ENCODE measurements at regions not wholly inside any gene's neighbourhood (a gene's known extent, or its start where the extent isn't known, plus 50 kb on each side); places are given as distances from the start of the nearest gene placed in this dataset.
"Not testable (repeated sequence)": the region's sequence is repeated elsewhere in the genome, so short reads cannot be mapped to it uniquely, and the experiment has no call there.

DNA sequence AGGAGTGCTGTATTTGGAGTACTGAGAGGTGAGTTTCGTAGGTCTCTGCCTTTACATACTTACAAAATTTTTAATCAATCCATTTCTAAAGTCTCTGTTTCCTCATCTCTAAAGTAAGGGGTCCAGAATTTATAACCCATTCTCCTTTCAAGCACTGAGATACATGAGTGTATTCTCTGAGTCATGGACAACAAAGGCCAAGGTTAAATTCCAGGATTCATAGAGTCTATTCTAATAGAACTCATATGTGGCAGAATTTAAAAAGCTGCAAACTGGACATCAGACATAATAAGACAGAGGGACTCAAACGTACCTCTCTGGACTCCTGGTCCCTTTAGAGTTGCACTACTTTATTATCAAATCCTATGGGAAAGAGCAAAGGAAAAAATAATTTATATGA is 112.5 kb upstream of the SLIT3 start:
- DNase-seq (ENCODE audit: low spot score) = no peak

- DNase-seq (ENCODE audit: low spot score) = no peak
These were observed 111.9 kb upstream of the SLIT3 start for GRCh38 chr5:169412831-169413230.

GRCh38 chr5:169411786-169412430 is 111.0 kb upstream of the SLIT3 start:
- DNase-seq (ENCODE audit: low spot score) = no peak

DNA sequence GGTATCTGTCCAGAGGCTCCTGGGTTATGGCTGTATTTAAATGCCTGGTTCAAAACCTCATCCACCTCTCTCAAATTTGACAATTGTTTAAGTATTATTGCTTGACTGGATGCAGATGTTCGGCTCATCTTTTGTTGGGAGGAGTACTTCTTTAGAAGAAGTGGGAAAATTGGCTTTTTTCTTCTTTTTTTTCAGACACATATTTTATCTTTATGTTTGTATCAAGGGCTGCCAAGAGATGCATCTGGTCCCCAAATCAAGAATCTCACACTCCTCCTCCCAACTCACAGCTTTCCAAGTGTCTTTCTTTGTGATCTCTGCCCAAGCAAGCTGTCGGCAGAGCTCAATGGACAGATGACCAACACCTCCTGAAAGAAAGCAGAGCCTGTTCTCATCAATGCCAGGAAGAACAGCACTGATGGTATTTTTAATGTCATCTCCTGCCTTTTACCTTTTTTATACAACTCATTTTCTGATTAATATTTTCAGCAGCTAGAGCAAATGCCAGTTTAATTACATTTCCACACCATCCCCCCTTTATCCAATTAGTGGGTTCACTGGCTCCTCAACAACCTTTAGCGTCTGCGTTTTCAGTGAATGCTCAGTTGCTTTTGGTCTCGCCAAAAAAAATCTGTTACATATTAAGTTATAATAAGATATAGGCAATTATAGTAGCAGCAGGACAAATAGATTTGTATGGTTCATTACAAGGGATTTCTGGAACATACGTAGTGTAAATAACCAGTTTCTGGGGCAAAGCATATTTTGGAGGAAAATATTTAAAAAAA is 110.3 kb upstream of the SLIT3 start:
- DNase-seq (ENCODE audit: low spot score) = no peak

- no peak for DNase-seq (ENCODE audit: low spot score)
These were observed 107.8 kb upstream of the SLIT3 start for GRCh38 chr5:169408731-169409130.

DNA sequence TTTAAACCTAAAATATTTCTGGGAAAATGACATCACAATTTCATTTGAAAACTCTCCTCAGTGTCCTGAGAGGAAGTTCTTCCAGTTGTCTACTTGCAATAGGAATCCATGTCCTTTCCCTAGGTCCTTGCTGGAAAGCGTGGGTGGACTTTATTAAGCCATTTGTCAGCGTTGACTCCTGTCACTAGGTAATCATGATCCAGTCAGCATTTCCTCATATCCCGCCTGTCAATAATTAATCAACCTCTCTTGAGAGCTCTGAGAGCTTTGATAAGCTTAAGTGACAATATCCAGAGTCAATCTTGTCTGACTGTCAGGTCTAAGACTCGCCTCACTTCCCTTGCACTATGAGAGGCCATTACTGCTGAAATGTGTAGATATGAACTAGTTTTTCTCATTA is 107.2 kb upstream of the SLIT3 start:
- DNase-seq (ENCODE audit: low spot score) = no peak

DNA sequence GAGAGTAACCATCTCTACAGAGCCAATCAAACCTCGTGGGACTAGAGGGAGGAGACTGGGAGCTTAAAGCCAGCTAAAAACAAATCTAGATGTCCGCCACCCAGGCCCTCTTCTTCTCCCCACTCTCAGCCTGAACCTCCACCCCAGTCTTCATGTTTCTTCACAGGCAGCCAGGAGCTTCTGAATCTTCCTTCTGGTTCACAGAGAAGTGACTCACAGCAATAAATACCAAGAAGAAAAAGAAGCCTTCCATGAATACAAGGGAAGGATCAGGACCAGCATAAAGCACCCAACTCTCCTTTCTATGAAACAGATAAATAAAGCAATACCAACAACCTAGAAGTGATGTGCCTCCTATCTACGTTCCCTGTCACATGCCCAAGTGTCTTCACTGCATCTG is 103.3 kb upstream of the SLIT3 start:
- no peak for DNase-seq (ENCODE audit: low spot score)

- no peak for DNase-seq (ENCODE audit: low spot score)
These were observed 97.6 kb upstream of the SLIT3 start for GRCh38 chr5:169398515-169398914.

DNA sequence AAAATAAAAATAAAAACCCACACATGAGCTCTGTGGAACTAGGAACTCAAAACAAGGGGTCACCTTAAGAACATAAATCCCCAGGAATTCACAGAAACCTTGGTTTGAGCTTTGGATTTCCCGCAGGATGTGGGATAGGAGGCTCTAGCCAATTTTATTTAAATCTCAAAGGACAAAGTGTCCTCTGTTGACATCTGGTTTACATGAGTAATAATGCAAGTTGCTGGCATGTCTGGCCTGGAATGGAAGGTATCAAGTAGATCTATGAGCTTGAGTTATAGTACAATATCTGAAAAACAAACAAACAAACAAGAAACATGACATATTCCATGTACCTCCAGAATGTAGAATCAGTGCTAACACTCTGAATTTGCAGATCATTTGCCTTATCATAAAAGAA is 94.2 kb upstream of the SLIT3 start:
- no peak for DNase-seq (ENCODE audit: low spot score)

DNA sequence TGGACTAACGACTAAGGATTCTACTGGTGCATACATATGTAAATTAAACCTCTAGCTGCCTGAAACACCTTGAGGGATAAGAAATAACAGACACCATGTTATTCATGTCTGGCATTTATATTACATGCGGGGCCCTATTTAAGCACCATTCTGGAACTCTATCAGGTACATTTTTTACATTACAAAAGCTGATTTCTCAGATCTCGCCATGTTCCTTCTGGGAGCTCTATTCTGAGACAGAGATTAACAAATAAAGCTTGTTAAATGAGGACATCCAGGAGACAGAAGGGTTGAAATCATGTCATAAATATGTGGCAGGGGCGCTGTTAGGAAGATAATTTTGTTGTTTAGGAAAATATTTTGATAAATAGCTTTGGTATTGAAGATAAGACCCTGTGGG is 93.4 kb upstream of the SLIT3 start:
- no peak for DNase-seq (ENCODE audit: low spot score)

DNA sequence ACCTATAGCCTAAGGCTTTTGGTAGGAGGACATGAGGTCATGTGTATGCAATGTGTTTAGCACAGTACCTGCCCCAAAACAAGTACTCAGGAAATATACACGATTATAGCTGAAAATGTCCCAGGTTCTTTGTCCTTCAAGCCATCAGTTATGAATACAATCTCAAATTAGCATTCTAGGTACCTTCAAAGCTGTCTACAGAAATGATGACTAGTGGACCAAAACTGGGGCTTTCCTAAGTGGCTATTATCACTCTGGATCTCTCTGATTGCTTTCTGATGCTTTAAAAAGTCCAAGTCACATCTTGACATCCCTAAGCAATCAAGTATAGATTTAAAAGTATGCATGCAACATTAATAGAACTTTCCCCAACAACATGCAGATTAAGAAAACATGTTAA is 93.0 kb upstream of the SLIT3 start:
- DNase-seq (ENCODE audit: low spot score) = no peak

DNA sequence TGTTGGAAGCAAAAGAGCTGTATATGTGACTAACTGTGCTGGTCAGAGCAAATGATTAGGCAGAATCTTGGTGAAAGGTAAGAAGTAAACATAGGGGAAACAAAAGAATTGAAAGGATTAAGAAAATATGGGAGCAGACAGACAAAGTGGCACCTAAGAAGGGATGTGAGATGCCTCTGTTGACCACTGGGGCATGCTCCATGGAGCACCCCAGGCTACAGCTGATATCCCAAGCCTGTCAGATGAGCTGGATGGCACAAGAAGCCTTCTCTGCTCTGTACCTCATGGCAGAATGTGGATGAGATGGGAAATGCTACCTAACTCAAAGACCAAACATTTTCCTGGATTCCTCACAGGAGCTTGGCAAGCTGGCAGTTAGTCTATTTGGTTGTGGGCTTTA is 89.3 kb upstream of the SLIT3 start:
- no peak for DNase-seq (ENCODE audit: low spot score)

GRCh38 chr5:169389318-169389717 is 88.4 kb upstream of the SLIT3 start:
- no peak for DNase-seq (ENCODE audit: low spot score)

- DNase-seq (ENCODE audit: low spot score) = no peak
These were observed 84.7 kb upstream of the SLIT3 start for GRCh38 chr5:169385636-169386035.

- DNase-seq (ENCODE audit: low spot score) = no peak
These were observed 83.7 kb upstream of the SLIT3 start for GRCh38 chr5:169384661-169385060.

DNA sequence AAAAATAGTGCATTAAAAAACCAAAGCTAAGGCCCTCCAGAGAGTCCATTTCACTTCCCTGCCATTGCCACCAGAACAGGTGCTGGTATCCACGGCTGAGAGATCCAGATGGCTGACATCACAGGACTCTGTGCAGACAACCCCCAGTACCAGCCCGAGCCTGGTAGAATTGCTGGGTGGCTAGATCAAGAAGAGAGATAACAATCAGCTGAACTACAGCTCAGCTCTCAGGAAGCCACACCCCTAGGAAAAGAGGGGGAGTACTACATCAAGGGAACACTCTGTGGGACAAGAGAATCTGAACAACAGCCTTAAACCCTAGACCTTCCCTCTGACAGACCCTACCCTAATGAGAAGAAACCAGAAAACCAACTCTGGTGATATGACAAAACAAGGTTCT is 73.8 kb upstream of the SLIT3 start:
- no peak for DNase-seq (ENCODE audit: low spot score)

GRCh38 chr5:169374111-169374510 is 73.2 kb upstream of the SLIT3 start:
- DNase-seq (ENCODE audit: low spot score) = no peak

DNA sequence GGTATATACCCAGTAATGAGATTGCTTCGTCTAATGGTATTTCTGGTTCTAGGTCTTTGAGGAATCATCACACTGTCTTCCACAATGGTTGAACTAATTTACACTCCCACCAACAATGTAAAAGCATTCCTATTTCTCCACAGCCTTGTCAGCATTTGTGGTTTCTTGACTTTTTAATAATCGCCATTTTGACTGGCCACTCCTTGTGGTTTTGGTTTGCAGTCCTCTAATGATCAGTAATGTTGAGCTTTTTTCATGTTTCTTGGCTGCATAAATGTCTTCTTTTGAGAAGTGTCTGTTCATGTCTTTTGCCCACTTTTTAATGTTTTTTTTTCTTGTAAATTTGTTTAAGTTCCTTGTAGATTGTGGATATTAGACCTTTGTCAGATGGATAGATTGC is 70.9 kb upstream of the SLIT3 start:
- DNase-seq (ENCODE audit: low spot score) = not testable (repeated sequence)

DNA sequence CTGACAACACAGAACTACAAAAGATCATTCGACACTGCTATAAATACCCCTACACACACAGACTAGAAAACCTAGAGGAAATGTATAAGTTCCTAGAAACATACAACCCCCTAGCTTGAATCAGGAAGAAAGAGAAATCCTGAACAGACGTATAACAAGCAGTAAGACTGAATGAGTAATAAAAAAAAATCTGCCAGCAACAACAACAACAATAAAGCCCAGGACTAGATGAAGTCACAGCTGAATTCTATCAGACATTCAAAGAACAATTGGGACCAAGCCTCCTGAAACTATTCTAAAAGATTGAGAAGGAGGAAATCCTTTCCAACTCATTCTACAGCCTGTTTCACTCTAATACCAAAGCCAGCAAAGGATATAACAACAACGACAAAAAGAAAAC is 68.2 kb upstream of the SLIT3 start:
- no peak for DNase-seq (ENCODE audit: low spot score)

- no peak for DNase-seq (ENCODE audit: low spot score)
These were observed 66.9 kb upstream of the SLIT3 start for GRCh38 chr5:169367861-169368260.

GRCh38 chr5:169357291-169357690 is 56.4 kb upstream of the SLIT3 start:
- DNase-seq (ENCODE audit: low spot score) = no peak

GRCh38 chr5:169356811-169357210 is 55.9 kb upstream of the SLIT3 start:
- no peak for DNase-seq (ENCODE audit: low spot score)

GRCh38 chr5:169356181-169356580 is 55.2 kb upstream of the SLIT3 start:
- no peak for DNase-seq (ENCODE audit: low spot score)

DNA sequence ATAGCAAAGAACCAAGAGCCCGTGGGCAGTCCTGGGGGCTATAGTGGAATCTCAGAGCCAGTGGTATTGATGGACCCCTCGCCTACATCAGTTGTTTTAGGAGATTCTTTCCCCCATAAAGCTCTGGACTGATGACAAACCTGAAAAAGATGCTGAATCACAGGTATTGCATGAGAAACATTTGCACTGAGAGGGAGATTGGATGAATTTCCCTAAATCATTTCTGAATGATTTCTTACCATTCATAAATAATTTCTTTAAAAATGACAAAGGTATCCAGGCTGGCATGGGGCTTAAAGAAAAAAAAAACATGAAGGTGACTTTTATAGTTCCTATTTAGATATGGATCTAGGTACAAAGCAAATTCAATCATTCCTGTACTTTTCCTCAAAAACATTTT is 54.0 kb upstream of the SLIT3 start:
- no peak for DNase-seq (ENCODE audit: low spot score)
